Motor neuron (in vitro differentiated cells): ENCODE measurements at regions not wholly inside any gene's neighbourhood (a gene's known extent, or its start where the extent isn't known, plus 50 kb on each side); places are given as distances from the start of the nearest gene placed in this dataset.

Source experiments
- ATAC-seq, 8 experiments: fragments of 200-7000 bp; cut with Tn5 transposase; replicated peaks in 6 of 8; 2 replicates each; pipeline ENCODE4 v1.8.0; 2021; ENCODE audit warnings: mild to moderate bottlenecking in 8 of 8, moderate library complexity in 8 of 8
- H3K27ac ChIP-seq, 2 donors: fragments of 250-450 bp; sonication (Bioruptor Pico); 2 replicates each; pipeline ENCODE4 v1.9.0; 2021; ENCODE audit warnings: antibody characterized with exemption in 2 of 2, mild to moderate bottlenecking in 2 of 2, moderate library complexity in 1 of 2
- H3K4me1 ChIP-seq, 2 donors: fragments of 250-450 bp; sonication (Bioruptor Pico); replicated peaks in 1 of 2; 2 replicates each; pipeline ENCODE4 v1.6.1; 2021; ENCODE audit warnings: antibody characterized with exemption in 2 of 2, mild to moderate bottlenecking in 2 of 2, moderate library complexity in 1 of 2
- H3K4me3 ChIP-seq, 5 donors: fragments of 250-450 bp; sonication (Bioruptor Pico); 2 replicates each; pipeline ENCODE4 v1.9.0; 2021; ENCODE audit warnings: antibody characterized with exemption in 5 of 5, mild to moderate bottlenecking in 5 of 5, moderate library complexity in 4 of 5
- WGBS, 10 experiments: fragments of 450-650 bp; shearing (Covaris generic); methylation state at CpG; one replicate each; pipeline ENCODE4 v1.0.0; 2022; 5-methylcytosine and 5-hydroxymethylcytosine counted together
- in situ Hi-C, 9 experiments: fragments of 400-800 bp; cut with MboI; loops; one replicate each; pipeline ENCODE4 v1.15.0; 2021; ENCODE audit warnings: low sequenced_read_pairs in 9 of 9, low pct_unique_long_range_greater_than_20kb in 2 of 9; ENCODE audit not compliant: unreplicated experiment in 9 of 9

DNA sequence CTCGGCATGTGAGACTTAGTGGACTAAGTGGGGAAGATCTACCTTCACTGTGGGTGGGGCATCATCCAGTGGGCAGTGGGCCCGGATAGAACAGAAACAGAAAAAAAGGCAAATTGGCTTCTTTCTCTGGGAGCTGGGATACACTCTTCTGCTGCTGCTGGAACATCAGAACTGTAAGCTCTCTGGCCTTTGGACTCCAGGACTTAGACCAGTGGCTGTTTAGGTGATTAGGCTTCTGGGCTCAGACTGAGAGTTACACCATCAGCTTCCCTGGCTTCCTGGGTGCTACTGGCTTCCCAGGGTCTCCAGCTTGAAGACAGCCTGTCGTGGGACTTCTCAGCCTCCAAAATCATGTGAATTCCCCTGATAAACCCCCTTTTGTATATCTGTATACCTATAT is 122.7 kb upstream of the SLC28A3 start:
- no peak for ATAC-seq
- H3K4me1 ChIP-seq: peaks cover 4 to 6% of the 10 kb centered on the region in 2 donors
- 13 to 100% (median 70%) methylated on average over 1 to 3 of the region's 3 CpGs for WGBS, 10 experiments
- in situ Hi-C loops: no loop called here
- no peak overlapping the region for H3K4me3 ChIP-seq
- H3K27ac ChIP-seq: no peak overlapping the region

- Histone ChIP-seq H3K4me1 (peaks cover 2 to 6% of the 10 kb centered on the region in 2 donors), H3K4me3 (no peak overlapping the region), H3K27ac (no peak overlapping the region)
- in situ Hi-C loops: no loop called here
- WGBS, 10 experiments: 4 to 92% (median 53%) methylated on average over 1 to 5 of the region's 5 CpGs
- no peak for ATAC-seq
Observed at GRCh38 chr9:84466580-84467285, 126.2 kb upstream of the SLC28A3 start.

DNA sequence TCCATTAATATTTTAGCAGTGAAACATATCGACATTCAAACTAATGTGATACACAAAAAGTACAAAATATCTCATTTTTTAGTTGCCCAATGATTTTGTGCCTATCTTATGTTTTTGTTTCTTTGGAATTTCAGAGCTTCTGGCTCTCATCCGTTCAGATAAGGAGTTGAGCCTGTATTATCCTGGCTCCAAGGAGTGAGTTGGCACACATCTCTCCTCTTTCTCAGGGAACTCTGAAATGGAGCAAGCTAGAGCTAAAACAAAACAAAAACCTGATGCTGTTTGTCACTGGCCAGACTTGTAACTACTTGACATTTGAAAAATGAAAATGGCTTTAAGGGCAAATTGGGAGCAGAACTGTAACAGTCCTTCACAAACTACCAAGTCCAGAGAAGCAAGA is 131.3 kb upstream of the SLC28A3 start:
- Histone ChIP-seq H3K4me1 (peaks cover 1 to 5% of the 10 kb centered on the region in 2 donors), H3K27ac (no peak overlapping the region), H3K4me3 (no peak overlapping the region)
- no peak for ATAC-seq
- 0 to 100% (median 53%) methylated on average over 1 to 2 of the region's 2 CpGs; no CpG with 5 or more reads in 2 of the 10 experiments for WGBS, 10 experiments
- in situ Hi-C loops: no loop called here

- no peak for ATAC-seq
- H3K27ac ChIP-seq: no peak overlapping the region
- WGBS, 10 experiments: 0 to 84% (median 60%) methylated on average over 1 to 3 of the region's 3 CpGs; no CpG with 5 or more reads in 1 of the 10 experiments
- peaks cover 13 to 28% of the 10 kb centered on the region in 2 donors for H3K4me1 ChIP-seq
- in situ Hi-C loops: no loop called here
- no peak overlapping the region for H3K4me3 ChIP-seq
Observed at GRCh38 chr9:84478996-84479395, 138.4 kb upstream of the SLC28A3 start.

GRCh38 chr9:84480071-84480470 is 139.5 kb upstream of the SLC28A3 start:
- Histone ChIP-seq H3K4me3 (no peak overlapping the region), H3K4me1 (peaks cover 13 to 28% of the 10 kb centered on the region in 2 donors), H3K27ac (no peak overlapping the region)
- ATAC-seq: no peak
- 10 to 100% (median 97%) methylated on average over 1 to 8 of the region's 9 CpGs; no CpG with 5 or more reads in 3 of the 10 experiments for WGBS, 10 experiments
- in situ Hi-C loops: no loop called here

DNA sequence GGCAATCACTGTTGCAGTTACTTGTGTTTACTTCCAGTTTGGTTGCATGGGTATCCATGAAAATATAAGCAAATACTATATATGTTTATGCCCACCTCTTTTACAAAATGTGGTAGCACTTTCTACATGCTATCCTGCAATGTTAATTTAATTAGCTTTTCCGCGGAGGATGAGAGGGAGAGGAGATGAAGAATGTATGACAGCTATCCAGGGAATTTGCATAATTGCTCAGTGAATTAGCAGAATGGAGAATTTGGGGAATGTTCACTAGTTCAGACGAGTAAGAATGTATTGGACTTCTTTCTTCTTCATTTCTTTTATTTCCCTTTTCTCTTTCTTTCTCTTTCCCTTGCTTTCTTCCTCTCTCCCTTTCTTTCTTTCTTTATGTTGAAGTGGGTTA is 140.7 kb upstream of the SLC28A3 start:
- in situ Hi-C loops: no loop called here

DNA sequence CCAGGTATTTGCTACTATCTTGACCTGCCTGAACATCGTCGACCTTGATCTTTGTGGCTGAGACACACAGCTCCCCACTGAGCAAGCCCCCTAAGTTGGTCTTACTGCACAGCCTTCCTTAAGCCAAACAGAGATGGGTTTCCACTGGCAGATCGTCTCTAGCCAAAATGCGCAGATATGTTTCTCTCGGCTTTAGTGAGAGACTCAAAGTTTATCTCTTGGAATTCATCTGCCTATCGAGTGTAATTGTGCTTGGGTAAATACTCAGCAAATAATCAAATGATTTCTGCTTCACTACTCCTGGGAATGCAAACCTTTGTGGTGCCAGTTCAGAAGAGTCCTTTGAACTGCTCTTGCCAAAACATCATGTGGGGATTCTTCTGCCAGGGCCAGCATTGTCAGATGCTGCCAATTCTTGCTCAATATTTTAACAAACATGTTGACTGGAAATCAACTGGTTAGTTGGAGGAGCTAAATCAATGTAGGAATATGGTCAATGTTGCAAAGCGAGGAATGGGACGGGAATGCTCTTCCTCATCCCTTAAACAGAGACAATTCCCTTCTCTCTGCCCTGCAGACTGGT is 141.2 kb upstream of the SLC28A3 start:
- WGBS, 10 experiments: 6 to 100% (median 84%) methylated on average over 2 to 8 of the region's 8 CpGs
- no peak overlapping the region for H3K27ac ChIP-seq
- ATAC-seq: no peak

More for the DNA sequence above, 140.7 kb upstream of the SLC28A3 start:
- Histone ChIP-seq H3K4me3 (no peak overlapping the region), H3K4me1 (peaks cover 13 to 28% of the 10 kb centered on the region in 2 donors), H3K27ac (no peak overlapping the region)
- peak in 1 of 8 experiments; percentile 30 for ATAC-seq
- WGBS, 10 experiments: 0 to 82% (median 58%) methylated on average over 1 to 3 of the region's 3 CpGs

GRCh38 chr9:84482607-84483006 is 142.0 kb upstream of the SLC28A3 start:
- Histone ChIP-seq H3K4me1 (peaks cover 13 to 32% of the 10 kb centered on the region in 2 donors), H3K4me3 (no peak overlapping the region), H3K27ac (peak overlapping the region in 1 of 2 donors; percentile 46)
- in situ Hi-C loops: no loop called here
- 14 to 100% (median 79%) methylated on average over 1 to 5 of the region's 8 CpGs; no CpG with 5 or more reads in 4 of the 10 experiments for WGBS, 10 experiments
- ATAC-seq: peak in 5 of 8 experiments; percentile 33 to 79 (median 52)

More for the DNA sequence above, 141.2 kb upstream of the SLC28A3 start:
- H3K4me3 ChIP-seq: no peak overlapping the region
- in situ Hi-C loops: no loop called here
- peaks cover 13 to 28% of the 10 kb centered on the region in 2 donors for H3K4me1 ChIP-seq

GRCh38 chr9:84484172-84484571 is 143.6 kb upstream of the SLC28A3 start:
- Histone ChIP-seq H3K27ac (no peak overlapping the region), H3K4me1 (peaks cover 13 to 35% of the 10 kb centered on the region in 2 donors), H3K4me3 (no peak overlapping the region)
- in situ Hi-C loops: no loop called here
- WGBS, 10 experiments: 54 to 100% (median 83%) methylated on average over 1 to 5 of the region's 6 CpGs; no CpG with 5 or more reads in 1 of the 10 experiments
- ATAC-seq: no peak

DNA sequence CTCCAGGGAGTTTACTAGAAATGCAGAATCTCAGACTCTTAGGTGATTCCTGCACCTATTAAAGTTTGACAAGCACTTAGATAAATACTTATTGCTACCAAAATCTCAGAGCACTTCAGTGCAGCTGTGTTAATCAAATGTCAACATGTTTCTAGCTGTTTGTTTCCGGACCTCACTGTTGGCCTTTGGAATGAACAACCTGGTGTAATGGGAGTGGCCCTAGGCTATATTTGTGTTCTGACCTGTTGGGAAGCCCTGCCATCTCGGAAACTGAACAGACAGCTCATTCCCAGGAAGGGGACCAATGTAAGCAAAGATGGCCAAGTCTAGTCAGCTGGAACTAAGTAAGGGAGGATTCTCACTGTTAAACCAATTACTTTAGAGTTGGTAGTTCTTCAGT is 145.0 kb upstream of the SLC28A3 start:
- in situ Hi-C loops: no loop called here
- 0 to 100% (median 74%) methylated on average over 1 to 2 of the region's 2 CpGs; no CpG with 5 or more reads in 3 of the 10 experiments for WGBS, 10 experiments
- no peak for ATAC-seq
- Histone ChIP-seq H3K4me3 (no peak overlapping the region), H3K4me1 (peaks cover 13 to 35% of the 10 kb centered on the region in 2 donors), H3K27ac (no peak overlapping the region)

GRCh38 chr9:84486663-84487062 is 146.1 kb upstream of the SLC28A3 start:
- in situ Hi-C loops: no loop called here
- 0 to 100% (median 0%) methylated on average over 1 of the region's 1 CpG; no CpG with 5 or more reads in 3 of the 10 experiments for WGBS, 10 experiments
- ATAC-seq: peak in 1 of 8 experiments; percentile 72
- Histone ChIP-seq H3K4me1 (peaks cover 13 to 28% of the 10 kb centered on the region in 2 donors), H3K27ac (no peak overlapping the region), H3K4me3 (no peak overlapping the region)

DNA sequence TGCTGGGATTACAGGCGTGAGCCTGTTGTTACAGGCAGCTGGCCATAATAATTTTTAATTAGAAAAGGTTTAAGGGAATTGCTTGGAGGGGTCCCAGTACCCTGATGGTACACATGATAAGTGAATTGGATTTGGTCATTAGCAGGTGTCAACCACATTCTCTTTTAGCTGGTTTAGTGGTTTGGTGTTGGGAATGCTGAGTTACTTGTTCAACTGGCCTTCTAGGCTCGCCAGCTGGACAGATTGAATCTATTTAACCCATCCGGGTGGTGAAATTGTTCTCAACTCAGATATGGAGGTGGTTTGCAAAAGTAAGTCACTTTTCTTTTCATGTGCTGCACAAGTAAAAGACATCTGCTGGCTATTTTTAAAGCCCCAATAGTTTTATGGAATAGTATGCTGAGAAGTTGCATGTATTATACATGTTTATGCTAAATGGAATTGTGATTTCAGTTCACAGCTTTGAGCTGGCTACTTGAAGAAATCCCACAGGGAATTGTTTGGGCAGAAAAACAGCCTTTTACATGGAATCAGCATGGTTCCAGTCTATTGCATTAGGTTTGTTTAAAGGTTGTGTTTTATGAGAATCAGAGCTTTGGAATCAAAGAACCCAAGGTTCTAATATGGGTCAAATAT is 149.8 kb upstream of the SLC28A3 start:
- 0 to 100% (median 54%) methylated on average over 1 to 3 of the region's 3 CpGs; no CpG with 5 or more reads in 2 of the 10 experiments for WGBS, 10 experiments
- Histone ChIP-seq H3K27ac (no peak overlapping the region), H3K4me1 (peaks cover 0 to 7% of the 10 kb centered on the region in 2 donors), H3K4me3 (no peak overlapping the region)
- in situ Hi-C loops: no loop called here
- ATAC-seq: peak in 3 of 8 experiments; percentile 73 to 92 (median 80)

GRCh38 chr9:84490842-84491325 is 150.3 kb upstream of the SLC28A3 start:
- Histone ChIP-seq H3K4me1 (peaks cover 0 to 7% of the 10 kb centered on the region in 2 donors), H3K4me3 (no peak overlapping the region), H3K27ac (no peak overlapping the region)
- 57 to 100% (median 86%) methylated on average over 1 of the region's 1 CpG; no CpG with 5 or more reads in 3 of the 10 experiments for WGBS, 10 experiments
- peak in 3 of 8 experiments; percentile 51 to 65 (median 56) for ATAC-seq
- in situ Hi-C loops: no loop called here
